WERI-Rb-1 (cell line): ENCODE measurements at regions not wholly inside any gene's neighbourhood (a gene's known extent, or its start where the extent isn't known, plus 50 kb on each side); places are given as distances from the start of the nearest gene placed in this dataset.

Source experiments
- DNase-seq: peaks from one replicate; pipeline ENCODE4 v3.0.0-alpha.2; 2020
- H3K27ac ChIP-seq: fragments of 250-450 bp; sonication (Bioruptor Pico); 2 replicates; pipeline ENCODE4 v1.5.1; 2020; ENCODE audit warnings: mild to moderate bottlenecking, moderate library complexity
- H3K27me3 ChIP-seq: fragments of 250-450 bp; sonication (Bioruptor Pico); 2 replicates; pipeline ENCODE4 v1.5.1; 2021; ENCODE audit warnings: mild to moderate bottlenecking, low read depth, moderate library complexity; ENCODE audit not compliant: insufficient read depth, severe bottlenecking
- H3K36me3 ChIP-seq: fragments of 250-450 bp; sonication (Bioruptor Pico); 2 replicates; pipeline ENCODE4 v1.5.1; 2020; ENCODE audit warnings: mild to moderate bottlenecking, moderate library complexity
- H3K4me3 ChIP-seq: 2 replicates; pipeline ENCODE4 v1.5.1; 2011; ENCODE audit warnings: low read depth, mild to moderate bottlenecking, control low read depth, low read length
- H3K9me3 ChIP-seq: fragments of 250-450 bp; sonication (Bioruptor Pico); 2 replicates; pipeline ENCODE4 v1.5.1; 2021; ENCODE audit warnings: mild to moderate bottlenecking, moderate library complexity; ENCODE audit not compliant: severe bottlenecking
- CTCF ChIP-seq: IDR thresholded peaks from 2 replicates; pipeline ENCODE4 v1.5.1; 2011; ENCODE audit warnings: low read depth, mild to moderate bottlenecking, control low read depth, inconsistent platforms, low read length

GRCh38 chr6:92043777-92044176 lies 1375.6 kb downstream of the EPHA7 start:
- Histone ChIP-seq H3K27me3 (no peaks in the 10 kb centered on the region), H3K4me3 (no peak overlapping the region), H3K9me3 (no peaks in the 10 kb centered on the region), H3K36me3 (no peaks in the 10 kb centered on the region), H3K27ac (no peak overlapping the region)
- DNase-seq = no peak
- TF ChIP-seq CTCF = no peak

- Histone ChIP-seq H3K27ac (no peak overlapping the region), H3K9me3 (no peaks in the 10 kb centered on the region), H3K27me3 (no peaks in the 10 kb centered on the region), H3K4me3 (no peak overlapping the region), H3K36me3 (no peaks in the 10 kb centered on the region)
- no peak for DNase-seq
- TF ChIP-seq CTCF = no peak
Measured at GRCh38 chr6:92026878-92027277, 1392.5 kb downstream of the EPHA7 start.

GRCh38 chr6:92024881-92025280 lies 1394.5 kb downstream of the EPHA7 start:
- no peak overlapping the region for H3K4me3 ChIP-seq
- no peak for TF ChIP-seq CTCF
- H3K9me3 ChIP-seq = no peaks in the 10 kb centered on the region
- H3K27ac ChIP-seq = no peak overlapping the region
- no peaks in the 10 kb centered on the region for H3K36me3 ChIP-seq
- DNase-seq = no peak
- no peaks in the 10 kb centered on the region for H3K27me3 ChIP-seq

GRCh38 chr6:92024110-92024509 lies 1395.2 kb downstream of the EPHA7 start:
- H3K27ac ChIP-seq = no peak overlapping the region
- no peaks in the 10 kb centered on the region for H3K27me3 ChIP-seq
- no peaks in the 10 kb centered on the region for H3K36me3 ChIP-seq
- no peak for TF ChIP-seq CTCF
- no peaks in the 10 kb centered on the region for H3K9me3 ChIP-seq
- no peak overlapping the region for H3K4me3 ChIP-seq
- no peak for DNase-seq

GRCh38 chr6:92023410-92023966 lies 1395.9 kb downstream of the EPHA7 start:
- Histone ChIP-seq H3K27ac (no peak overlapping the region), H3K36me3 (no peaks in the 10 kb centered on the region), H3K27me3 (no peaks in the 10 kb centered on the region), H3K4me3 (no peak overlapping the region), H3K9me3 (no peaks in the 10 kb centered on the region)
- no peak for TF ChIP-seq CTCF
- DNase-seq = no peak

GRCh38 chr6:92011681-92012245 lies 1407.6 kb downstream of the EPHA7 start:
- TF ChIP-seq CTCF = no peak
- Histone ChIP-seq H3K27ac (no peak overlapping the region), H3K9me3 (no peaks in the 10 kb centered on the region), H3K27me3 (no peaks in the 10 kb centered on the region), H3K4me3 (no peak overlapping the region), H3K36me3 (no peaks in the 10 kb centered on the region)
- no peak for DNase-seq
